Body of pancreas (tissue), 4 donors: ENCODE measurements at regions not wholly inside any gene's neighbourhood (a gene's known extent, or its start where the extent isn't known, plus 50 kb on each side); places are given as distances from the start of the nearest gene placed in this dataset.

Experiments used
- CTCF ChIP-seq, 7 experiments: fragments of 450-650 bp in 4 of 7; fragments of 200-600 bp in 3 of 7; sonication (generic) in 3 of 7; IDR thresholded peaks; one replicate each; pipeline ENCODE4 v1.5.1; 2016 to 2019; ENCODE audit warnings: antibody characterized with exemption in 7 of 7
- POLR2A ChIP-seq, 3 donors: fragments of 450-650 bp; IDR thresholded peaks; one replicate each; pipeline ENCODE4 v1.6.1; 2016; ENCODE audit warnings: antibody characterized with exemption in 3 of 3, mild to moderate bottlenecking in 2 of 3

- TF ChIP-seq CTCF (IDR thresholded peaks at IDR 0.05) (no peak), POLR2A (IDR thresholded peaks at IDR 0.05) (no peak)
Observed at GRCh38 chr1:82587371-82587770, 786.6 kb downstream of the ADGRL2 start.
